Stimulated activated CD8-positive, alpha-beta memory T cell treated with anti-CD3 and anti-CD28 coated beads, Interleukin-4, amount 100 ng/mL, for 24 hours (primary cell): ENCODE measurements at regions not wholly inside any gene's neighbourhood (a gene's known extent, or its start where the extent isn't known, plus 50 kb on each side); places are given as distances from the start of the nearest gene placed in this dataset.
"Not testable (repeated sequence)": the region's sequence is repeated elsewhere in the genome, so short reads cannot be mapped to it uniquely, and the experiment has no call there.

ENCODE experiments used
- DNase-seq: peaks from one replicate; pipeline ENCODE4 v3.0.0-alpha.2; 2020; ENCODE audit warnings: low read depth

GRCh38 chr1:199448646-199449045 lies 578.9 kb upstream of the NR5A2 start:
- DNase-seq = no peak

GRCh38 chr1:199449221-199449620 lies 578.3 kb upstream of the NR5A2 start:
- no peak for DNase-seq

DNA sequence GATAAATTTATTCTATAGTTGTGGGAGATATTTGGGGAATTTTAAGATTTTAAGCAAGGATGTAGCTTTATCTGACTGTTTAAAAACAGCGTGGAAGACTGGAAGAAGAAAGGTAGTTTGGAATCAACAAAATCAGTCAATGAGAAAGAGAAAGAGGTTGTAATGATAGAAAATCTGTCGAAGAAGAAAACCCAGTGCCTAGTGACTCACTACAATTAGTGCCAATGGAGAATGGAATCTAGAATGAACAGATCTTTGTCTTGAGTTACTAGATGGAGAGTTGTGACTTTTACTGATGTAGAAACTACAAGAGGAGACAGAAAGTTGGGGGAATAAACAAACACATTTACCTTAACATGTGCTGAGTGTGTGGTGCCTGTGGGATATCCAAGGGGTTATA lies 577.8 kb upstream of the NR5A2 start:
- DNase-seq = no peak

- DNase-seq = no peak
These were observed 574.9 kb upstream of the NR5A2 start for GRCh38 chr1:199452627-199453026.

DNA sequence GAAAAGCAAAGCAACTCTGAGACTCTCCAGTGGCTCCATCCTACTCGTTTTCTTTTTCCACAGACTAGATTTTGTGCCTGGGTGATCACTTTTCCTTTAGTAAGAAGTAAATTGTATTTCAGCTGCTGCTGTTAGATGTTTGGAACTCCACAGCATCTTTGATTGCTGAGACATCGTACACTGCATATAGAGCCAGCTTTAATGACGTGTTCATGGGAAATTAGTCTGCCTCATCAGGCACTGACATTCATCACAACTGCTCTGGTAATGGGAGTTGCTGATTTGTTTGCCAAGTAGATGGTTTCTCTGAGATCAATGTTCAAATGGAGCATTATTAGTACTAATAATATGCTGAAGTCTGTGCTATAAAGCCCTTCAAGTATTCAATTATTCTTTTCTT lies 573.8 kb upstream of the NR5A2 start:
- DNase-seq = no peak

DNA sequence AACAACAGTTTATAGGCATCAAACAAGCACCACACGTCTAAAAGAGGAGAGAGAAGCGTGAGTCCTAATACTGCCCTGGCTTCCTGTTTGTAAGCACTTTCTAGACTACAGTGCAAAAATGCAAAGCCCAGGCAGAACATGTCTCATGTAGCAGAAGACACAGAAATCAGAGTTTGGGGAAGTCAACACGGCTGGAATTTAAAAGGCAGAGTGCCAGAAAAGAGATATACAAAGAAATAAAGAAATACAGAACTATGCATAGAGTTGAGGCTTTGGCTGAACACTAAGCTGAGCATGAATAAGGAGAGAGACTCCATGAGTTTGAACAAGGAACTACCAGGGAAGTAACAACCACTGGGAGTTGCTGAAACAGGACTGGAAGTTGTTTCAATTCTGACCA lies 566.6 kb upstream of the NR5A2 start:
- no peak for DNase-seq

GRCh38 chr1:199463521-199464127 lies 563.9 kb upstream of the NR5A2 start:
- DNase-seq = no peak

DNA sequence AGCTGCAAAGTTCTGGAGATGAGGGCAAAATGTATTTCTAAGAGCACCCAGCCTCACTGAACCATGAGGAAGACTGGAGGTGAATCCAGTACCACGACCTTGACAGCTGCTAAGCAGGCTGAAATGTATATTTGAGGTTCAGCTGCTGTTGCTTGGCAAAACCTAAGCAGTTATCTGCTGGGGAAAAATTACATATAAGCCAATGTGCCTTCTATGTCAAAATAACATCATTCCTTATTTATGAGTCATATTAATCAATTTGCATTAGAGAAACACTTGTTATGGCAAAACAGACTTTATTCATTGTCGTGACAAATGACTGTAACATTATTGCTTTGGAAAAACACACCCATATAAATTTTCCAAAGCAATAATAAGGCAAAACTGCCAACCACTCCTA lies 560.5 kb upstream of the NR5A2 start:
- no peak for DNase-seq

- DNase-seq = no peak
These were observed 555.5 kb upstream of the NR5A2 start for GRCh38 chr1:199472018-199472417.

GRCh38 chr1:199472978-199473377 lies 554.5 kb upstream of the NR5A2 start:
- DNase-seq = no peak

- no peak for DNase-seq
These were observed 552.8 kb upstream of the NR5A2 start for GRCh38 chr1:199474738-199475137.

GRCh38 chr1:199482426-199482825 lies 545.1 kb upstream of the NR5A2 start:
- no peak for DNase-seq

DNA sequence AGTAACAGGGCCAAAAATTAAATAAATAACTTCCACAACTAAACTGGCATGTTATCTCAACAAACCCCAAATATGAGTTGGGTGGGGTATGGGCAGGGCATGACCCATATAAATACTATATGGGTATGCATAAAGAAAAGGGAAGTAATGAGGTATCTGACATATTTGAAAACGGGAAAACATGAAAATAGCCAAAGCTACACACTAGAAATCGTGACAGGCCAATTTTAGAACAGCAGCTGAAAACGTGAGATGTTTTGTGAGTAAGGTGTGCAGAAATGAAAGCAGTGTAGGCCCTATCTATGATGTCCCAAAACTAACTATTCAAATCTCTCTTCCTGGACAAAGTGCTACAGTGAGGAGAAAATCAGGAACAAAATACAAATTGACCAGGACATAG lies 537.9 kb upstream of the NR5A2 start:
- no peak for DNase-seq

- DNase-seq = no peak
These were observed 536.6 kb upstream of the NR5A2 start for GRCh38 chr1:199490769-199491527.

DNA sequence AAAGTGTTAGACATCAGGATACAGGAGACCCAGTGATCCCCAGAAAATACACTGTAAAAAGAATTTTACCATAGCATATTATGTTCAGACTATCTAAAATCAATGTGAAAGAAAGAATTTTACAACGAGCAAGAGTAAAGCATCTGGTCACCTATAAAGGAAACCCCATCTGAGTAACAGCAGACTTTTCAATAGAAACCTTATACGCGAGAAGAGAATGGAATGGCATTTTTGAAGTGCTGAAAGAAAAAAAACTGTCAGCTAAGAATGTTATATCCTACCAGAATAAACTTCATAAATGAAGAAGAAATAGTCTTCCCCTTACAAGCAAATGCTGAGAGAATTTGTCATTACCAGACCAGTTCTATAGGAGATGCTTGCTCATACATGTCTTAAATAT lies 532.1 kb upstream of the NR5A2 start:
- DNase-seq = no peak

GRCh38 chr1:199498802-199499201 lies 528.7 kb upstream of the NR5A2 start:
- not testable (repeated sequence) for DNase-seq

- DNase-seq = no peak
These were observed 519.4 kb upstream of the NR5A2 start for GRCh38 chr1:199508072-199508471.

DNA sequence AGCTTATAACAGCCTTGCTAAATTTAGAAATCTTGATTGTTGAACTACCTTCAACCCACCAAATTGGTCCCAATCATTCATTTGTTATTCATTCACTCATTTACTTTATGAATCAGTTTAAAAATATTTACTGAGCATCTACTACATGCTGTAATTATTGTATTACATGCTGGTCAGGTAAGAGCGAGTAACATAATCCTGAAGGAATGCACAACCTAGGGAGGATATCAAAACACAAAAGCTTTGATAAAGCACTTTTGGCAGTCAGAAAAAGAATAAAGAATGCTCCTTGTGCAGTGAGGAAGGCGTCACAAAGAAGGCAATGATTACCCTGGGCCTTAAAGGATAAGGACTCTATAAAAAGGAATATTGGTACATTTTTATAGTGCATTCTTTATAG lies 518.9 kb upstream of the NR5A2 start:
- no peak for DNase-seq

GRCh38 chr1:199509456-199509855 lies 518.1 kb upstream of the NR5A2 start:
- no peak for DNase-seq

GRCh38 chr1:199510314-199510713 lies 517.2 kb upstream of the NR5A2 start:
- DNase-seq = no peak

GRCh38 chr1:199512037-199512710 lies 515.3 kb upstream of the NR5A2 start:
- no peak for DNase-seq

DNA sequence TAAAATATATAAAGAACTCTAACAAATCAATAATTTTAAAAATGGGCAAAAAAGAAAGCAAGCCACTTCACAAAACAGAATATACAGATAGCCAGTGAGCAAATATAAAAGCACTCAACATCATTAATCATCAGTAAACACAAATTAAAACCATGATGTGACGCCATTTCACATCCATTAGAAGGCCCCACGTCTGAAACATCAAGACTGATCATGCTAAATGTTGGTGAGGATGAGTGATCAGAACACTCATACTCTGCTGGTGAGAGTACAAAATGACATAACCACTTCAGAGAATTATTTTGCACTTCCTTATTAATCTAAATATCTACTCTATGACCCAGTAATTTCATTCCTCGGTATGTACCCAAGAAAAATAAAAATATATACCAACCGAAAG lies 512.2 kb upstream of the NR5A2 start:
- no peak for DNase-seq

- no peak for DNase-seq
These were observed 505.2 kb upstream of the NR5A2 start for GRCh38 chr1:199522338-199522737.
